HEK293 (cell line): ENCODE measurements at regions not wholly inside any gene's neighbourhood (a gene's known extent, or its start where the extent isn't known, plus 50 kb on each side); places are given as distances from the start of the nearest gene placed in this dataset.

Experiments
- CTCF ChIA-PET: fragments of 350-600 bp; formaldehyde crosslinking; extraction: SDS; loops from one replicate; lab custom pipeline; 2021; ENCODE audit warnings: antibody characterized with exemption; lab: Yijun Ruan, JAX
- POLR2A ChIA-PET: fragments of 300-600 bp; formaldehyde crosslinking; extraction: SDS; loops from one replicate; lab custom pipeline; 2020; ENCODE audit warnings: antibody characterized with exemption, inconsistent platforms; lab: Yijun Ruan, JAX
- H3K27ac ChIP-seq: fragments of 200-500 bp; sonication (Bioruptor generic); 2 replicates; pipeline ENCODE4 v1.5.1; 2014; ENCODE audit warnings: low read depth, low read length, control low read depth, inconsistent platforms; ENCODE audit errors: extremely low read depth
- H3K36me3 ChIP-seq, 2 experiments: fragments of 200-500 bp in 1 of 2; sonication (Bioruptor generic) in 1 of 2; 1 replicate in 1 of 2; 2 replicates in 1 of 2; pipeline ENCODE4 v1.5.1; 2014 to 2017; ENCODE audit warnings: inconsistent platforms in 2 of 2, low read length in 2 of 2; ENCODE audit not compliant: control insufficient read depth in 2 of 2, insufficient read depth in 1 of 2
- H3K4me1 ChIP-seq: fragments of 200-500 bp; sonication (Bioruptor generic); 2 replicates; pipeline ENCODE4 v1.5.1; 2014; ENCODE audit warnings: mild to moderate bottlenecking, low read length, inconsistent platforms; ENCODE audit not compliant: control insufficient read depth, insufficient read depth
- H3K4me3 ChIP-seq: 2 replicates; pipeline ENCODE4 v1.5.1; 2011; ENCODE audit warnings: low read depth, mild to moderate bottlenecking, control low read depth, low read length, moderate library complexity
- H3K9me3 ChIP-seq: fragments of 200-500 bp; sonication (Bioruptor generic); 2 replicates; pipeline ENCODE4 v1.5.1; 2014; ENCODE audit warnings: low read depth, low read length, inconsistent platforms; ENCODE audit not compliant: control insufficient read depth, insufficient read depth
- PRDM2 ChIP-seq: fragments of 450-650 bp; formaldehyde crosslinking; IDR thresholded peaks from 2 replicates; pipeline ENCODE4 v1.5.1; 2016; ENCODE audit warnings: missing biosample characterization, missing genetic modification characterization, borderline replicate concordance
- REPIN1 ChIP-seq: fragments of 450-650 bp; formaldehyde crosslinking; IDR thresholded peaks from 2 replicates; pipeline ENCODE4 v1.5.1; 2017; ENCODE audit warnings: missing biosample characterization, missing genetic modification characterization, low read depth
- ZBTB17 ChIP-seq: fragments of 450-650 bp; formaldehyde crosslinking; IDR thresholded peaks from 2 replicates; pipeline ENCODE4 v1.5.1; 2016; ENCODE audit warnings: missing biosample characterization, missing genetic modification characterization
- ZIC2 ChIP-seq: fragments of 450-650 bp; formaldehyde crosslinking; IDR thresholded peaks from 2 replicates; pipeline ENCODE4 v1.5.1; 2016; ENCODE audit warnings: missing biosample characterization, missing genetic modification characterization
- ZNF121 ChIP-seq: fragments of 450-650 bp; formaldehyde crosslinking; IDR thresholded peaks from 2 replicates; pipeline ENCODE4 v1.5.1; 2016; ENCODE audit warnings: missing biosample characterization, missing genetic modification characterization
- ZNF18 ChIP-seq: fragments of 450-650 bp; formaldehyde crosslinking; IDR thresholded peaks from 2 replicates; pipeline ENCODE4 v1.5.1; 2016; ENCODE audit warnings: missing biosample characterization, missing genetic modification characterization
- ZNF184 ChIP-seq: fragments of 450-650 bp; IDR thresholded peaks from 2 replicates; pipeline ENCODE4 v1.5.1; 2018; ENCODE audit warnings: missing biosample characterization, mild to moderate bottlenecking, missing genetic modification characterization
- ZNF274 ChIP-seq, 2 experiments: fragments of 200-500 bp in 1 of 2; fragments of 450-650 bp in 1 of 2; sonication (Bioruptor generic) in 1 of 2; formaldehyde crosslinking in 1 of 2; IDR thresholded peaks; 2 replicates each; pipeline versions ENCODE4 v1.5.1 to v1.6.1; 2014 to 2016; ENCODE audit warnings: borderline replicate concordance in 1 of 2, inconsistent platforms in 1 of 2, low read length in 1 of 2, missing biosample characterization in 1 of 2, missing genetic modification characterization in 1 of 2
- ZNF488 ChIP-seq: fragments of 450-650 bp; formaldehyde crosslinking; IDR thresholded peaks from 2 replicates; pipeline ENCODE4 v1.5.1; 2016; ENCODE audit warnings: missing biosample characterization, missing genetic modification characterization
- ZNF670 ChIP-seq: fragments of 450-650 bp; formaldehyde crosslinking; IDR thresholded peaks from 2 replicates; pipeline ENCODE4 v1.5.1; 2016; ENCODE audit warnings: missing biosample characterization, missing genetic modification characterization, low read depth
- ZNF776 ChIP-seq: fragments of 450-650 bp; formaldehyde crosslinking; IDR thresholded peaks from 2 replicates; pipeline ENCODE4 v1.5.0; 2017; ENCODE audit warnings: missing biosample characterization, missing genetic modification characterization, borderline replicate concordance
- ZNF843 ChIP-seq: fragments of 450-650 bp; formaldehyde crosslinking; IDR thresholded peaks from 2 replicates; pipeline ENCODE4 v1.5.1; 2016; ENCODE audit warnings: missing biosample characterization, missing genetic modification characterization
- TF ChIP-seq, protein P1 (sequence below): fragments of 450-650 bp; IDR thresholded peaks from 2 replicates; pipeline ENCODE4 v1.5.1; 2018; ENCODE audit warnings: missing biosample characterization, mild to moderate bottlenecking, missing genetic modification characterization

DNA sequence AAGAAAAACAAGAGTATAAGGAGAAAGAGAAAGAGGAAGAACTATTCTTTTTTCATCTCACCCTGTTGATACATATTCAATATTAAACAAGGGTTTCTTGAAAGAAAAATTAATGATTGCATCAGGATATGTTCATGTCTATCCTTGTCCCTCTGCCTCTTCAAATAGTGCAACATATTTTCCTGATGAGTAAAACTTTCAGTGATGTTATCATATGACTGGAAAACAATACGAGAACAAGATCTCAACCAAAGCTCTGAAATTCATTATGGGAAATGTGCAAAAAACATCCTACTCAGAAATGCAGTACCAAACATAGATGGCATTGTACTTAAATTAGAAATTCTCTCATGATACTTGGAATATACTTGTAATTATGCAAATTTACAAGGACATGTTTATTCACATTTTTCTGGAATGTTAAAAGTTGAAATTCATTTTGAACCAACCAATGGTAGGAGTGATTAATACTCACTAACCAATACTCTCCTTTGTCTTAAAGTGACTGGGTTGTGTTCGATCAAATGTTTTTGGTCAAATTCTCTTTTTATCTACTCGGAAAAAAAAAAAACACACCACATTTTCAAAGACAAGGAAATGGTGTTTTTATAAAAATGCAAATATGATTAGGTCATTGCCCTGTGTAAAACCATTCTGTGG lies 148.9 kb upstream of the GULP1 start (continued):
- TF ChIP-seq, protein P1, sequence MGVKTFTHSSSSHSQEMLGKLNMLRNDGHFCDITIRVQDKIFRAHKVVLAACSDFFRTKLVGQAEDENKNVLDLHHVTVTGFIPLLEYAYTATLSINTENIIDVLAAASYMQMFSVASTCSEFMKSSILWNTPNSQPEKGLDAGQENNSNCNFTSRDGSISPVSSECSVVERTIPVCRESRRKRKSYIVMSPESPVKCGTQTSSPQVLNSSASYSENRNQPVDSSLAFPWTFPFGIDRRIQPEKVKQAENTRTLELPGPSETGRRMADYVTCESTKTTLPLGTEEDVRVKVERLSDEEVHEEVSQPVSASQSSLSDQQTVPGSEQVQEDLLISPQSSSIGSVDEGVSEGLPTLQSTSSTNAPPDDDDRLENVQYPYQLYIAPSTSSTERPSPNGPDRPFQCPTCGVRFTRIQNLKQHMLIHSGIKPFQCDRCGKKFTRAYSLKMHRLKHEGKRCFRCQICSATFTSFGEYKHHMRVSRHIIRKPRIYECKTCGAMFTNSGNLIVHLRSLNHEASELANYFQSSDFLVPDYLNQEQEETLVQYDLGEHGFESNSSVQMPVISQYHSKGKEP (tag by site-specific recombination) = no peak
- TF ChIP-seq ZNF18 (tag by site-specific recombination) = no peak
- no peak for TF ChIP-seq ZNF488 (tag by site-specific recombination)
- TF ChIP-seq ZIC2 (tag by site-specific recombination) = no peak

GRCh38 chr2:188145885-188146284 lies 145.8 kb upstream of the GULP1 start:
- TF ChIP-seq ZBTB17 (tag by site-specific recombination) (no peak), ZNF274 (IDR thresholded peaks at IDR 0.05; ENCODE audit: low read length) (no peak), ZNF274 (tag by site-specific recombination; IDR thresholded peaks at IDR 0.05; ENCODE audit: borderline replicate concordance) (no peak), ZNF184 (tag by site-specific recombination) (no peak), ZNF776 (tag by site-specific recombination) (no peak), ZNF670 (no peak), ZNF121 (no peak), REPIN1 (no peak), PRDM2 (tag by site-specific recombination) (no peak), ZNF843 (tag by site-specific recombination) (no peak)
- TF ChIP-seq, protein P1 (tag by site-specific recombination) = no peak
- ChIA-PET CTCF (no interaction called here), POLR2A (no interaction called here)
- H3K4me3 ChIP-seq = no peak overlapping the region
- no peaks in the 10 kb centered on the region for H3K9me3 ChIP-seq
- H3K27ac ChIP-seq = no peak overlapping the region
- H3K36me3 ChIP-seq = no peaks in the 10 kb centered on the region
- H3K4me1 ChIP-seq = no peaks in the 10 kb centered on the region
